H54 (cell line): ENCODE measurements at regions not wholly inside any gene's neighbourhood (a gene's known extent, or its start where the extent isn't known, plus 50 kb on each side); places are given as distances from the start of the nearest gene placed in this dataset.

Source experiments
- DNase-seq: peaks from one replicate; pipeline ENCODE4 v3.0.0; 2011; ENCODE audit warnings: low spot score, mixed read lengths; ENCODE audit not compliant: insufficient read length
- FAIRE-seq: peaks from 3 replicates; lab custom pipeline; 2011; peaks lifted over from hg19 to GRCh38; lab: Jason Lieb, UNC
- POLR2A ChIP-seq: IDR thresholded peaks from 2 replicates; pipeline ENCODE4 v1.6.1; 2011; ENCODE audit warnings: low read depth, mild to moderate bottlenecking, low read length

- FAIRE-seq (no peak), DNase-seq (no peak)
- no peak for TF ChIP-seq POLR2A
Observed at GRCh38 chr2:223652122-223652521, 50.0 kb upstream of the SCG2 start.
